Heart left ventricle (tissue), 13 donors: ENCODE measurements at regions not wholly inside any gene's neighbourhood (a gene's known extent, or its start where the extent isn't known, plus 50 kb on each side); places are given as distances from the start of the nearest gene placed in this dataset.

Experiments used
- POLR2A ChIP-seq, 2 donors: fragments of 450-650 bp; IDR thresholded peaks; one replicate each; pipeline ENCODE4 v1.6.1; 2017; ENCODE audit warnings: antibody characterized with exemption in 2 of 2, mild to moderate bottlenecking in 2 of 2, moderate library complexity in 2 of 2
- TF ChIP-seq, protein P1 (sequence below), 12 donors: fragments of 200-600 bp; sonication (generic) in 4 of 12; IDR thresholded peaks; one replicate each; pipeline versions ENCODE4 v1.5.0 to v1.8.0; 2018 to 2022; ENCODE audit warnings: antibody characterized with exemption in 12 of 12, mild to moderate bottlenecking in 5 of 12
- donor health status: ischemic (EF 13 %, LVEDD 7.1; RV severe dilation, severe dysfunction).
- donor health status: DM: no; HTN: yes; CAD: no.
- donor health status: DM: no; HTN: no; CAD: no.
- donor health status: ischemic (EF 25% LVEDD 6.9; RV normal size, moderate dysfunction).
- donor health status: ischemic (EF 25% LVEDD 5.7; RV mildly dilated, moderate dysfunction).
- donor health status: ischemic (EF 35%, LVEDD 5.7; RV mildly dilated, moderate dysfunction).
- donor health status: nonischemic (EF 11% LVEDD 7.7; RV severe dilation, severe dysfunction).
- donor health status: DM: yes; HTN: yes; CAD: no.
- donor health status: PGD.
- donor health status: ischemic (EF 29% LVEDD 5.4; RV normal size, mild dysfunction).
- donor health status: nonischemic (EF 23%, LVEDD 6.1; RV moderate dilation, normal function).

- TF ChIP-seq, protein P1, sequence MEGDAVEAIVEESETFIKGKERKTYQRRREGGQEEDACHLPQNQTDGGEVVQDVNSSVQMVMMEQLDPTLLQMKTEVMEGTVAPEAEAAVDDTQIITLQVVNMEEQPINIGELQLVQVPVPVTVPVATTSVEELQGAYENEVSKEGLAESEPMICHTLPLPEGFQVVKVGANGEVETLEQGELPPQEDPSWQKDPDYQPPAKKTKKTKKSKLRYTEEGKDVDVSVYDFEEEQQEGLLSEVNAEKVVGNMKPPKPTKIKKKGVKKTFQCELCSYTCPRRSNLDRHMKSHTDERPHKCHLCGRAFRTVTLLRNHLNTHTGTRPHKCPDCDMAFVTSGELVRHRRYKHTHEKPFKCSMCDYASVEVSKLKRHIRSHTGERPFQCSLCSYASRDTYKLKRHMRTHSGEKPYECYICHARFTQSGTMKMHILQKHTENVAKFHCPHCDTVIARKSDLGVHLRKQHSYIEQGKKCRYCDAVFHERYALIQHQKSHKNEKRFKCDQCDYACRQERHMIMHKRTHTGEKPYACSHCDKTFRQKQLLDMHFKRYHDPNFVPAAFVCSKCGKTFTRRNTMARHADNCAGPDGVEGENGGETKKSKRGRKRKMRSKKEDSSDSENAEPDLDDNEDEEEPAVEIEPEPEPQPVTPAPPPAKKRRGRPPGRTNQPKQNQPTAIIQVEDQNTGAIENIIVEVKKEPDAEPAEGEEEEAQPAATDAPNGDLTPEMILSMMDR (IDR thresholded peaks at IDR 0.05), result no peak
- no peak for TF ChIP-seq POLR2A (IDR thresholded peaks at IDR 0.05)
Measured at GRCh38 chr18:73942081-73942625, 205.5 kb downstream of the FBXO15 start.
